ENCODE measurements at regions not wholly inside any gene's neighbourhood (a gene's known extent, or its start where the extent isn't known, plus 50 kb on each side); places are given as distances from the start of the nearest gene placed in this dataset.
"Not testable (repeated sequence)": the region's sequence is repeated elsewhere in the genome, so short reads cannot be mapped to it uniquely, and the experiment has no call there.

GRCh38 chrX:92849998-92850397 lies 823.4 kb downstream of the NAP1L3 start:
- TF ChIP-seq, protein P1, sequence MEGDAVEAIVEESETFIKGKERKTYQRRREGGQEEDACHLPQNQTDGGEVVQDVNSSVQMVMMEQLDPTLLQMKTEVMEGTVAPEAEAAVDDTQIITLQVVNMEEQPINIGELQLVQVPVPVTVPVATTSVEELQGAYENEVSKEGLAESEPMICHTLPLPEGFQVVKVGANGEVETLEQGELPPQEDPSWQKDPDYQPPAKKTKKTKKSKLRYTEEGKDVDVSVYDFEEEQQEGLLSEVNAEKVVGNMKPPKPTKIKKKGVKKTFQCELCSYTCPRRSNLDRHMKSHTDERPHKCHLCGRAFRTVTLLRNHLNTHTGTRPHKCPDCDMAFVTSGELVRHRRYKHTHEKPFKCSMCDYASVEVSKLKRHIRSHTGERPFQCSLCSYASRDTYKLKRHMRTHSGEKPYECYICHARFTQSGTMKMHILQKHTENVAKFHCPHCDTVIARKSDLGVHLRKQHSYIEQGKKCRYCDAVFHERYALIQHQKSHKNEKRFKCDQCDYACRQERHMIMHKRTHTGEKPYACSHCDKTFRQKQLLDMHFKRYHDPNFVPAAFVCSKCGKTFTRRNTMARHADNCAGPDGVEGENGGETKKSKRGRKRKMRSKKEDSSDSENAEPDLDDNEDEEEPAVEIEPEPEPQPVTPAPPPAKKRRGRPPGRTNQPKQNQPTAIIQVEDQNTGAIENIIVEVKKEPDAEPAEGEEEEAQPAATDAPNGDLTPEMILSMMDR (IDR thresholded peaks at IDR 0.05; ENCODE audit: control extremely low read depth in 1 of 3, insufficient read depth in 1 of 3, low read depth in 1 of 3, low read length in 3 of 3), result not testable (repeated sequence)
- TF ChIP-seq RFX5 (IDR thresholded peaks at IDR 0.05; ENCODE audit: borderline replicate concordance, low read depth, low read length); RAD21 (IDR thresholded peaks at IDR 0.05 in 1 of 2, conservative IDR thresholded peaks at IDR 0.05 in 1 of 2; ENCODE audit: low read depth in 2 of 2, low read length in 2 of 2); EP300 (IDR thresholded peaks at IDR 0.05; ENCODE audit: borderline replicate concordance in 1 of 2, low read depth in 2 of 2, low read length in 2 of 2); TCF12 (IDR thresholded peaks at IDR 0.05; ENCODE audit: low read depth, low read length); EGR1 (IDR thresholded peaks at IDR 0.05; ENCODE audit: borderline replicate concordance, low read depth, low read length); CHD2 (IDR thresholded peaks at IDR 0.05; ENCODE audit: low read length); USF2 (IDR thresholded peaks at IDR 0.05; ENCODE audit: low read length); TAF1 (IDR thresholded peaks at IDR 0.05; ENCODE audit: low read depth, low read length); SIN3A (conservative IDR thresholded peaks at IDR 0.05 in 1 of 2, IDR thresholded peaks at IDR 0.05 in 1 of 2; ENCODE audit: low read depth in 1 of 2, low read length in 2 of 2); JUND (IDR thresholded peaks at IDR 0.05; ENCODE audit: low read length); TEAD4 (IDR thresholded peaks at IDR 0.05; ENCODE audit: low read depth, low read length): not testable (repeated sequence)
